Pancreas (tissue), 10 donors: ENCODE measurements at regions not wholly inside any gene's neighbourhood (a gene's known extent, or its start where the extent isn't known, plus 50 kb on each side); places are given as distances from the start of the nearest gene placed in this dataset.

Source experiments
- ATAC-seq, 4 donors: fragments of 200-7000 bp; cut with Tn5 transposase; one replicate each; pipeline versions ENCODE4 v1.8.0 to v1.9.1; 2020; ENCODE audit warnings: mild to moderate bottlenecking in 4 of 4, moderate library complexity in 4 of 4
- DNase-seq, 6 donors: peaks; one replicate each; pipeline ENCODE4 v3.0.0-alpha.2; 2020
- FAIRE-seq: peaks from 2 replicates; lab custom pipeline; 2012; peaks lifted over from hg19 to GRCh38; lab: Jason Lieb, UNC
- H3K27ac ChIP-seq, 4 donors: fragments of 200-600 bp; sonication (generic); 1 replicate in 3 of 4; 2 replicates in 1 of 4; pipeline versions ENCODE4 v1.5.0 to v1.8.0; 2020
- H3K27me3 ChIP-seq, 4 donors: fragments of 200-600 bp; one replicate each; pipeline ENCODE4 v1.8.0; 2021
- H3K36me3 ChIP-seq, 3 donors: fragments of 200-600 bp; sonication (generic) in 1 of 3; one replicate each; pipeline versions ENCODE4 v1.5.0 to v1.8.0; 2020 to 2021
- H3K4me1 ChIP-seq, 3 donors: fragments of 200-600 bp; one replicate each; pipeline ENCODE4 v1.8.0; 2021
- H3K4me3 ChIP-seq, 4 donors: fragments of 200-600 bp; sonication (generic) in 2 of 4; one replicate each; pipeline versions ENCODE4 v1.5.0 to v1.8.0; 2020 to 2021
- H3K9me3 ChIP-seq, 4 donors: fragments of 200-600 bp; one replicate each; pipeline ENCODE4 v1.8.0; 2021
- WGBS, 2 donors: extraction: QIAGEN DNeasy Blood & Tissue Kit; methylation state at CpG; one replicate each; pipeline ENCODE4 v1.1.7; 2013; 5-methylcytosine and 5-hydroxymethylcytosine counted together
- intact Hi-C, 3 donors: fragments of 100-400 bp; cut with DNase I; formaldehyde crosslinking; loops; one replicate each; pipeline versions ENCODE4 v1.11.1 to v1.14.2; 2022
- TF ChIP-seq, protein P1 (sequence below), 4 donors: fragments of 200-600 bp; sonication (generic) in 3 of 4; IDR thresholded peaks; one replicate each; pipeline versions ENCODE4 v1.5.0 to v1.8.0; 2021; ENCODE audit warnings: antibody characterized with exemption in 4 of 4
- donor health status: healthy with polysubstance abuse.
- donor health status: DM: no; HTN: no; CAD: no; lungs with moderate emphysema.
- donor health status: DM: no; HTN: no; CAD: no.
- donor health status: control.
- donor health status: control.
- donor health status: Bipolar disorder and iron deficiency.
- donor health status: DM: yes; HTN: yes; CAD: no.
- donor health status: DM: no; HTN: no; CAD: no.
- donor health status: DM: no; HTN: no; CAD: no.
- donor health status: DM: yes; HTN: yes; CAD: no.

DNA sequence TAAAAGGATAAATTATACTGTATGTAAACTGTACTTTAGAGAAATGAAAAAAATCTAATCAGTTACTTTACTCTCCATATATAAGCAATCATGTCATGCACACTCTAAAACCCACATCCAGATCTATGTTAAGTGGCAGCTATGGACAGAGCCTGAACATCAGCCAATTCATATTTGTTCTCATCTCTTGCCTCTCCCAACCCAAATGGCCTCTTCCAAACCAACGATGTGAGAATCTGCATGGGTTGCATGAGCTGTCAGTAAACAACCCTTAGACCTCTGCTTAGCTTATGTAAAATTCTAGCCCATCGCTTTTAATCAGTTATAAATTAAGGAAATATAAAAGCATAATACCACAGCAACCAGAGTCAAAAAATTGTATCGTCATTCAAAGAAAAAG is 288.7 kb upstream of the INTU start:
- Histone ChIP-seq H3K27me3 (no peaks in the 10 kb centered on the region), H3K36me3 (no peaks in the 10 kb centered on the region), H3K27ac (no peak overlapping the region), H3K4me1 (no peaks in the 10 kb centered on the region), H3K4me3 (no peak overlapping the region), H3K9me3 (no peaks in the 10 kb centered on the region)
- intact Hi-C loops: no loop called here
- no peak for FAIRE-seq
- no peak for DNase-seq
- no peak for ATAC-seq
- whole genome bisulfite sequencing, 2 donors: 67 to 85% methylated on average over 3 of the region's 3 CpGs
- TF ChIP-seq, protein P1, sequence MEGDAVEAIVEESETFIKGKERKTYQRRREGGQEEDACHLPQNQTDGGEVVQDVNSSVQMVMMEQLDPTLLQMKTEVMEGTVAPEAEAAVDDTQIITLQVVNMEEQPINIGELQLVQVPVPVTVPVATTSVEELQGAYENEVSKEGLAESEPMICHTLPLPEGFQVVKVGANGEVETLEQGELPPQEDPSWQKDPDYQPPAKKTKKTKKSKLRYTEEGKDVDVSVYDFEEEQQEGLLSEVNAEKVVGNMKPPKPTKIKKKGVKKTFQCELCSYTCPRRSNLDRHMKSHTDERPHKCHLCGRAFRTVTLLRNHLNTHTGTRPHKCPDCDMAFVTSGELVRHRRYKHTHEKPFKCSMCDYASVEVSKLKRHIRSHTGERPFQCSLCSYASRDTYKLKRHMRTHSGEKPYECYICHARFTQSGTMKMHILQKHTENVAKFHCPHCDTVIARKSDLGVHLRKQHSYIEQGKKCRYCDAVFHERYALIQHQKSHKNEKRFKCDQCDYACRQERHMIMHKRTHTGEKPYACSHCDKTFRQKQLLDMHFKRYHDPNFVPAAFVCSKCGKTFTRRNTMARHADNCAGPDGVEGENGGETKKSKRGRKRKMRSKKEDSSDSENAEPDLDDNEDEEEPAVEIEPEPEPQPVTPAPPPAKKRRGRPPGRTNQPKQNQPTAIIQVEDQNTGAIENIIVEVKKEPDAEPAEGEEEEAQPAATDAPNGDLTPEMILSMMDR (IDR thresholded peaks at IDR 0.05): no peak

DNA sequence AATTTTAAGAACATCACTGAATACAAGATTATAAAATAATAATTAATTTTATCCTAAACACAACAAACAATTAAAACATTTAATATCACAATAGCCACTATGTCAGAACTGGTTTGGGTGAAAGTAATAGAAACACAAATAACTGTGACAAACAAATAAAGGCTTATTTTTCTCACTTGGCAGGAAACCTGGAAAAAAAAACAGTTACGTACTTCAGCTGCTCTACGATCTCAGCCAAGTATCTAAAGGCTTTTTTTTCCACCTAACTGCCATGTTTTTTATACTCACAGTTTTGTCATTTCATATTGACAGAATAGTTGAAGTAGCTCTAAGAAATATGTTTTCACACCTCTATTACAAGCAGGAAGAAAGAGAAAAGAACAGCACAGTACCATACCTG is 284.8 kb upstream of the INTU start:
- WGBS, 2 donors: 34 to 44% methylated on average over 2 of the region's 2 CpGs
- Histone ChIP-seq H3K27ac (no peak overlapping the region), H3K36me3 (no peaks in the 10 kb centered on the region), H3K9me3 (no peaks in the 10 kb centered on the region), H3K4me1 (no peaks in the 10 kb centered on the region), H3K27me3 (no peaks in the 10 kb centered on the region), H3K4me3 (no peak overlapping the region)
- DNase-seq (no peak), FAIRE-seq (no peak), ATAC-seq (no peak)
- TF ChIP-seq, protein P1 (IDR thresholded peaks at IDR 0.05): no peak
- intact Hi-C loops: no loop called here

- H3K27me3 ChIP-seq: no peaks in the 10 kb centered on the region
- WGBS, 2 donors: 61 to 79% methylated on average over 7 of the region's 7 CpGs
- TF ChIP-seq, protein P1 (IDR thresholded peaks at IDR 0.05): no peak
- no peaks in the 10 kb centered on the region for H3K9me3 ChIP-seq
- intact Hi-C loops: no loop called here
- H3K4me1 ChIP-seq: no peaks in the 10 kb centered on the region
- no peak for FAIRE-seq
- DNase-seq: no peak
- H3K27ac ChIP-seq: no peak overlapping the region
- no peak overlapping the region for H3K4me3 ChIP-seq
- no peaks in the 10 kb centered on the region for H3K36me3 ChIP-seq
- ATAC-seq: no peak
Measured at GRCh38 chr4:127352220-127353113, 280.3 kb upstream of the INTU start.

DNA sequence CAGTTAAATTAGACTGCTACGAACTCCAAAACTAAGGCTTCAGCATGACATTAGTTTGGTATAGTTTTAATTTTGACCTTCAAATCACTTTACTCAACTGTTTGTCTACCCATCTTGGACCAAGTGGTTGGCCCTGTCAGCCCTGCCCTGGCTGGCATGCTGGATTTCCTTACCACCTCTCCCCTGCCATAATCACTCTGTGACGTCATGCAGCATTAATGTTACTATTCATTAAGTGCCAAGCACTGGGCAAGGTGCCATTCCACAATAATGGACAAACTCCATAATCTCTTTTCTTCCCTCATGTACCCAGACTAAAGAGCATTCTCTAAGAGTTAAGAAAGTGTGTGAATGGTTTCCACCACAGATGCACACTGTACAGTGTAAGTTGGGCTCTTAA is 277.0 kb upstream of the INTU start:
- no peak for FAIRE-seq
- 34 to 42% methylated on average over 2 of the region's 2 CpGs for WGBS, 2 donors
- no peak for ATAC-seq
- no peaks in the 10 kb centered on the region for H3K36me3 ChIP-seq
- no peak overlapping the region for H3K27ac ChIP-seq
- H3K9me3 ChIP-seq: no peaks in the 10 kb centered on the region
- no peaks in the 10 kb centered on the region for H3K27me3 ChIP-seq
- no peak overlapping the region for H3K4me3 ChIP-seq
- TF ChIP-seq, protein P1 (IDR thresholded peaks at IDR 0.05): no peak
- no peak for DNase-seq
- intact Hi-C loops: no loop called here
- no peaks in the 10 kb centered on the region for H3K4me1 ChIP-seq

DNA sequence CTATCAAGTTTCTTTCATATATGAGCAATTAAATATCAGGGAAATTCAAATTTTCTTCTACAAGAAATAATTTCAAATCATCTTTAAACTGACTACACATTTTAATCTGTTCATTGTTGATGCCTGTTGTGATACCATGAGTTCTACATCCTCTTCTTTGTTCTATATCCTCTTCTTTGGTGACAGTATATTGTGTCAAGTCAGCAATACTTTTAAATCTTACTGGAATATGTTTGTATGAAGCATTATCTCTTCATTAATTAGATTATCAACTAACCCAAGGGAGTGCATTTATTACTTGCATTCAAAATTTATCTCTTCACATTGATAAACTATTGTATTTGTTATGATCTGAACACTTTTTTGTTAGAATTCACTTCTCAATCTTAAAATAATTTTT is 275.0 kb upstream of the INTU start:
- no peak for DNase-seq
- TF ChIP-seq, protein P1 (IDR thresholded peaks at IDR 0.05): no peak
- Histone ChIP-seq H3K4me1 (no peaks in the 10 kb centered on the region), H3K27me3 (no peaks in the 10 kb centered on the region), H3K9me3 (no peaks in the 10 kb centered on the region), H3K36me3 (no peaks in the 10 kb centered on the region), H3K27ac (no peak overlapping the region), H3K4me3 (no peak overlapping the region)
- no peak for FAIRE-seq
- no peak for ATAC-seq
- intact Hi-C loops: no loop called here
